GM12891 (cell line): ENCODE measurements at regions not wholly inside any gene's neighbourhood (a gene's known extent, or its start where the extent isn't known, plus 50 kb on each side); places are given as distances from the start of the nearest gene placed in this dataset.

Experiments
- POLR2A ChIP-seq: IDR thresholded peaks from 2 replicates; pipeline ENCODE4 v1.6.1; 2011; ENCODE audit warnings: low read depth, low read length, control low read depth
- POLR2AphosphoS5 ChIP-seq: IDR thresholded peaks from 2 replicates; pipeline ENCODE4 v1.6.1; 2011; ENCODE audit warnings: low read depth, low read length, control low read depth
- POU2F2 ChIP-seq: IDR thresholded peaks from 2 replicates; pipeline ENCODE4 v1.6.1; 2011; ENCODE audit warnings: low read depth, mild to moderate bottlenecking, control low read depth, low read length, moderate library complexity
- TAF1 ChIP-seq: IDR thresholded peaks from 2 replicates; pipeline ENCODE4 v1.6.1; 2011; ENCODE audit warnings: low read depth, low read length, control low read depth

GRCh38 chr7:17244786-17245185 lies 53.7 kb upstream of the AHR start:
- TF ChIP-seq POLR2AphosphoS5 (no peak), TAF1 (no peak), POLR2A (no peak), POU2F2 (no peak)
